IMR-90 (cell line): ENCODE measurements at regions not wholly inside any gene's neighbourhood (a gene's known extent, or its start where the extent isn't known, plus 50 kb on each side); places are given as distances from the start of the nearest gene placed in this dataset.

Experiments
- ATAC-seq: fragments of 200-7000 bp; cut with Tn5 transposase; 2 replicates; pipeline ENCODE4 v1.9.1; 2020; ENCODE audit warnings: low read depth, mild to moderate bottlenecking, moderate library complexity
- BruUV-seq: library from RNA; stranded (reverse); fragments of 400-500 nt; replicated peaks from 2 replicates; lab custom pipeline; 2021; lab: Mats Ljungman, UMichigan
- CTCF ChIA-PET: fragments of 300-600 bp; formaldehyde crosslinking; extraction: SDS; loops from one replicate; lab custom pipeline; 2021; ENCODE audit warnings: antibody characterized with exemption; lab: Yijun Ruan, JAX
- POLR2A ChIA-PET: fragments of 300-600 bp; sonication (Branson Sonifier 250); formaldehyde crosslinking; loops from one replicate; lab custom pipeline; 2022; ENCODE audit warnings: antibody characterized with exemption; ENCODE audit not compliant: unreplicated experiment; lab: Charles Lee
- DNase-seq: peaks from one replicate; pipeline ENCODE4 v3.0.0; 2013
- H2AFZ ChIP-seq: replicated peaks from 2 replicates; pipeline ENCODE3; 2013; ENCODE audit warnings: low read length, mild to moderate bottlenecking; ENCODE audit not compliant: poor library complexity
- H2AK5ac ChIP-seq: 2 replicates; pipeline ENCODE4 v1.6.1; 2013; ENCODE audit warnings: low read depth, low read length, inconsistent platforms
- H2AK9ac ChIP-seq: replicated peaks from 2 replicates; pipeline ENCODE3; 2013; ENCODE audit warnings: mild to moderate bottlenecking, low read depth, low read length, moderate library complexity; ENCODE audit not compliant: poor library complexity
- H2BK120ac ChIP-seq: 2 replicates; pipeline ENCODE4 v1.6.1; 2013; ENCODE audit warnings: low read depth, low read length, inconsistent platforms
- H2BK15ac ChIP-seq: 3 replicates; pipeline ENCODE4 v1.6.1; 2013; ENCODE audit warnings: low read depth, low read length, inconsistent platforms
- H2BK20ac ChIP-seq: 2 replicates; pipeline ENCODE4 v1.6.1; 2013; ENCODE audit warnings: low read depth, mild to moderate bottlenecking, inconsistent platforms, low read length, moderate library complexity
- H2BK5ac ChIP-seq: 2 replicates; pipeline ENCODE4 v1.6.1; 2013; ENCODE audit warnings: mild to moderate bottlenecking, low read depth, low read length, inconsistent platforms; ENCODE audit not compliant: poor library complexity, severe bottlenecking
- H3K14ac ChIP-seq: replicated peaks from 2 replicates; pipeline ENCODE4 v1.6.1; 2013; ENCODE audit warnings: low read depth, low read length, inconsistent platforms
- H3K18ac ChIP-seq: 2 replicates; pipeline ENCODE4 v1.6.1; 2013; ENCODE audit warnings: low read depth, low read length, control low read depth
- H3K23ac ChIP-seq: 2 replicates; pipeline ENCODE4 v1.6.1; 2013; ENCODE audit warnings: low read depth, low read length, inconsistent platforms
- H3K27ac ChIP-seq: 2 replicates; pipeline ENCODE4 v1.5.1; 2013; ENCODE audit warnings: mild to moderate bottlenecking, control low read depth, low read length; ENCODE audit not compliant: insufficient read depth
- H3K27me3 ChIP-seq: 2 replicates; pipeline ENCODE4 v1.6.1; 2013; ENCODE audit warnings: low read length; ENCODE audit not compliant: control insufficient read depth, insufficient read depth
- H3K36me3 ChIP-seq: 2 replicates; pipeline ENCODE4 v1.6.1; 2013; ENCODE audit warnings: low read length, mixed read lengths; ENCODE audit not compliant: control insufficient read depth, insufficient read depth
- H3K4ac ChIP-seq: 2 replicates; pipeline ENCODE4 v1.6.1; 2013; ENCODE audit warnings: low read depth, low read length, inconsistent platforms
- H3K4me1 ChIP-seq: 2 replicates; pipeline ENCODE4 v1.6.1; 2013; ENCODE audit warnings: low read length, mixed read lengths; ENCODE audit not compliant: control insufficient read depth, insufficient read depth
- H3K4me2 ChIP-seq: 2 replicates; pipeline ENCODE4 v1.6.1; 2013; ENCODE audit warnings: low read depth, mild to moderate bottlenecking, control low read depth, low read length, moderate library complexity
- H3K4me3 ChIP-seq: 2 replicates; pipeline ENCODE4 v1.5.1; 2013; ENCODE audit warnings: low read depth, mild to moderate bottlenecking, control low read depth, low read length, moderate library complexity; ENCODE audit not compliant: insufficient read depth
- H3K56ac ChIP-seq: 2 replicates; pipeline ENCODE4 v1.6.1; 2013; ENCODE audit warnings: low read length, inconsistent platforms; ENCODE audit not compliant: insufficient read depth; ENCODE audit errors: extremely low read depth
- H3K79me1 ChIP-seq, 2 experiments: 2 replicates each; pipeline ENCODE4 v1.6.1; 2013; ENCODE audit warnings: low read length in 2 of 2, inconsistent platforms in 1 of 2, low read depth in 1 of 2
- H3K9ac ChIP-seq: 2 replicates; pipeline ENCODE4 v1.6.1; 2013; ENCODE audit warnings: low read depth, low read length, control low read depth
- H3K9me1 ChIP-seq: 2 replicates; pipeline ENCODE4 v1.6.1; 2013; ENCODE audit warnings: low read length, inconsistent platforms; ENCODE audit not compliant: insufficient read depth
- H3K9me3 ChIP-seq: 2 replicates; pipeline ENCODE4 v1.6.1; 2013; ENCODE audit warnings: low read length; ENCODE audit not compliant: control insufficient read depth, insufficient read depth
- H4K20me1 ChIP-seq: 2 replicates; pipeline ENCODE4 v1.6.1; 2013; ENCODE audit warnings: low read length, inconsistent platforms; ENCODE audit not compliant: insufficient read depth
- H4K5ac ChIP-seq: 2 replicates; pipeline ENCODE4 v1.6.1; 2013; ENCODE audit warnings: mild to moderate bottlenecking, low read depth, low read length, control low read depth
- H4K8ac ChIP-seq, 2 experiments: 2 replicates each; pipeline ENCODE4 v1.6.1; 2013; ENCODE audit warnings: low read depth in 2 of 2, low read length in 2 of 2, control low read depth in 1 of 2, inconsistent platforms in 1 of 2
- H4K91ac ChIP-seq: 2 replicates; pipeline ENCODE4 v1.6.1; 2013; ENCODE audit warnings: low read depth, low read length, inconsistent platforms; ENCODE audit not compliant: insufficient read depth
- CEBPB ChIP-seq: IDR thresholded peaks from 2 replicates; pipeline ENCODE4 v1.6.1; 2012; ENCODE audit warnings: low read depth, low read length, improper control_type of control experiment
- CHD1 ChIP-seq: IDR thresholded peaks from 2 replicates; pipeline ENCODE4 v1.6.1; 2012; ENCODE audit warnings: low read depth, low read length, improper control_type of control experiment
- MAZ ChIP-seq: IDR thresholded peaks from 2 replicates; pipeline ENCODE4 v1.6.1; 2012; ENCODE audit warnings: low read depth, mild to moderate bottlenecking, low read length, improper control_type of control experiment, moderate library complexity, borderline replicate concordance
- NFE2L2 ChIP-seq: fragments of 150-350 bp; IDR thresholded peaks from 2 replicates; pipeline ENCODE4 v1.6.1; 2016; ENCODE audit warnings: low read depth, mild to moderate bottlenecking, low read length
- RAD21 ChIP-seq: IDR thresholded peaks from 2 replicates; pipeline ENCODE4 v1.6.1; 2012; ENCODE audit warnings: low read length, improper control_type of control experiment
- RCOR1 ChIP-seq: IDR thresholded peaks from 2 replicates; pipeline ENCODE4 v1.6.1; 2012; ENCODE audit warnings: mild to moderate bottlenecking, low read length, improper control_type of control experiment; ENCODE audit not compliant: insufficient replicate concordance
- RFX5 ChIP-seq: IDR thresholded peaks from 2 replicates; pipeline ENCODE4 v1.8.0; 2012; ENCODE audit warnings: low read depth, mild to moderate bottlenecking, low read length, moderate library complexity
- WGBS, 2 experiments: methylation state at CpG; one replicate each; pipeline versions ENCODE4 v1.1.5 to v1.1.7; 2013; ENCODE audit warnings: missing lambda C conversion rate in 2 of 2; ENCODE audit not compliant: insufficient read length in 1 of 2; ENCODE audit errors: extremely low coverage in 2 of 2; 5-methylcytosine and 5-hydroxymethylcytosine counted together
- dilution Hi-C: fragments of 300-500 bp; cut with HindIII; formaldehyde crosslinking; loops from one replicate; pipeline ENCODE4 v1.14.3; 2018; ENCODE audit warnings: low sequenced_read_pairs; ENCODE audit not compliant: unreplicated experiment
- in situ Hi-C: fragments of 300-500 bp; cut with MboI; formaldehyde crosslinking; loops from 3 replicates; pipeline ENCODE4 v1.14.3; 2019; ENCODE audit warnings: low sequenced_read_pairs, inconsistent platforms, mixed read lengths
- intact Hi-C: fragments of 100-400 bp; cut with micrococcal nuclease; formaldehyde crosslinking; loops from 2 replicates; pipeline ENCODE4 v1.10.0; 2022

DNA sequence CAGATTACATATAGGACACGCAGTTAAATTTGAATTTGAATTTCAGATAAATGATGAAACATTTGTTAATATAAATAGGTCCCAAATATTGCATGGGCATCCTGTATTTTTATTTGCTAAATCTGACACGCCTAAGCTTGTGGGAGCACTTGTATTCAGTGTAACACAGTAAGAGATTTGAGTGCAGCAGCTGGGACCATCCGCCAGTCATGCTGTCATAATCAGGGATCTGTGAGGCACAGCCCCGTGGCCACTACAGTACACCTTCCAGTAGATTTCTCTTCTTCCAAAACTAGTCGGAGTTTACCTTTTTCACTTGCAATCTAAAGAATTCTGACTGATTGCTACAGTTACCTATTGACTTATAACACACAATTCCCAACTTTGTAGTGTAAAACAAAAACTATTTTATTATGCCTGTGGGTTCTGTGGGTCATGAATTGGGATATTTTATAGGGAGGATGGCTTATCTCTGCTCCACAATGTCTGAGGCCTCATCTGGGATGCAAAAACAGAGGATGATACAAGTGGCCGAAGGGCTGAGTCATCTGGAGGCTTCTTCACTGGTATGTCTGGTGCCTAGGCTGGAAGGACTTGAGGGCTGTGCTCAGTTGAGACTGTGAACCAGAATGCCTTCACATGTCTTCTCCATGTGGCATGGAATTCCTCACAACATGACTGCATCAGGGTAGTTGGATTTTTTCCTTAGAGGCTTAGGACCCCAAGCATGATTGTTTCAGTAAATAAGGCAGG lies 74.1 kb downstream of the PRSS23 start:
- Histone ChIP-seq H4K91ac (no peak overlapping the region), H2BK20ac (no peak overlapping the region; the same call in 1 of the 2 replicates), H3K36me3 (no peaks in the 10 kb centered on the region), H3K9me3 (no peaks in the 10 kb centered on the region), H3K9me1 (peaks cover 8% of the 10 kb centered on the region; the same call in 1 of the 2 replicates), H2BK5ac (no peak overlapping the region), H3K23ac (peak overlapping the region; percentile 78; the same call in 1 of the 2 replicates), H4K20me1 (no peaks in the 10 kb centered on the region), H2AFZ (peak overlapping the region; percentile 40), H3K27ac (no peak overlapping the region), H3K4ac (peak overlapping the region; percentile 6; the same call in 1 of the 2 replicates), H2BK120ac (no peak overlapping the region), H2BK15ac (no peak overlapping the region), H3K79me1 (no peaks in the 10 kb centered on the region), H3K56ac (no peak overlapping the region), H3K4me2 (no peak overlapping the region), H3K4me1 (peaks cover 3% of the 10 kb centered on the region; the same call in 1 of the 2 replicates), H3K4me3 (no peak overlapping the region), H3K18ac (no peak overlapping the region), H4K8ac (no peak overlapping the region), H4K5ac (no peak overlapping the region), H3K27me3 (no peaks in the 10 kb centered on the region), H3K14ac (no peak overlapping the region; the same call in 1 of the 2 replicates), H2AK5ac (peak overlapping the region; percentile 24; the same call in 1 of the 2 replicates), H2AK9ac (no peak overlapping the region), H3K9ac (no peak overlapping the region)
- intact Hi-C loops (no loop called here), in situ Hi-C loops (no loop called here), dilution Hi-C loops (no loop called here)
- ChIA-PET CTCF (no interaction called here), POLR2A (no interaction called here)
- no CpG with 5 or more reads among the region's 6 CpGs for WGBS, 2 experiments
- no peak for ATAC-seq
- DNase-seq: peak; percentile 17
- TF ChIP-seq RFX5: no peak
- no peak for TF ChIP-seq CEBPB
- TF ChIP-seq RCOR1: no peak
- no peak for TF ChIP-seq CHD1
- no peak for TF ChIP-seq RAD21
- TF ChIP-seq MAZ: no peak
- no peak for TF ChIP-seq NFE2L2
- no TSS peak for BruUV-seq
